GM19395 (cell line): ENCODE measurements at regions not wholly inside any gene's neighbourhood (a gene's known extent, or its start where the extent isn't known, plus 50 kb on each side); places are given as distances from the start of the nearest gene placed in this dataset.
"Not testable (repeated sequence)": the region's sequence is repeated elsewhere in the genome, so short reads cannot be mapped to it uniquely, and the experiment has no call there.

Experiments
- ATAC-seq: cut with Tn5 transposase; IDR thresholded peaks from one replicate; pipeline ENCODE4 v1.9.1; 2021; ENCODE audit warnings: mild to moderate bottlenecking, moderate library complexity; ENCODE audit not compliant: unreplicated experiment

DNA sequence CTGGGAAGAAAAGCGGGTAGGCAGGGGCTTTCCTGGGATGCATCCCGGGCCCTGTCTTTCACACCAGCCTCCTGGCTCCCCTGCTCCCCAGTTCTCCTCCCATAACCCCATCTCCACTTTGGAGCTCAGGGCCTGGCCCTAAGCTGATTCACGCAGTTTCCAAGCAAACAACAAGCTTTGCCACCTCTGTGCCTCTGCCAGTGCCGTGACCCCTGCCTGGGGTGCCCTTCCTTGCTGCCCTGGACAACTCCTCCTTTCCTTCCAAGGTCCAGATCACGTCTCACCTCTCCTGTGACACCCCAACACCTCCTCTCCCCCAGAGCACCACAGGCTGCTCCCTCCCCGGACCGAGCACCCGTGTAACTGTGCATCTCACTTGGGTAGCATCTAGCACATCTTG lies 184.5 kb downstream of the NPIPB11 start:
- not testable (repeated sequence) for ATAC-seq

DNA sequence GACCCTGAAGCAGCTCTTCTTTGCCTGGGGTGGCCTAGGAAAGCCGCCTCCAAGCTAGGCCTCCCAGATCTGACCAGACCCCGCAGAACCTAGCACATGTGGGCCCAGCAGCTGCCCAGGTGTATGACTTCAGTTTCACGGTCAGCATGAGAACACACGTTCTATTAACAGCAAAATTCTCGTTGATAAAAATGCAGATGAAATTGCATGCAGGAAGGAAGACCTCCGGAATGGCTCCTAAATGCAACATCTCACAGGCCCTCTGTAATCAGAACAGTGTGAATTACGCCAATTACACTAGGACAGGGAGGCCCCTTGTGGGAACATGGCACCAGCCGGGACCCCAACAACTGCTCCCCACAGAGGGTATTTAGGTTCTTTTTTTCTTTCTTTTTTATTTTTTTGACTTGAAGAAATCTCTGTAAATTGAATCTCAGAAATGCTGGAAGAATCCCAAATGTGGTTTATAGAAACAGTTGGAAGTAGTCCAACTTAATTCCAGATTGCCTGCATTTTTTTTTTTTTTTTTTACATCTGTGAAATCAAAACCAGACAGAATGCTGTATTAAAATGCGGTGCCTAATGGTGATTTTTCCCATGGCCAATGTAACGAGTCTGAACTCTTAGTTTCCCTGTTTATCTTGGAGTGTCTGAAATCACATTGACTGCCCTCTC lies 185.1 kb downstream of the NPIPB11 start:
- ATAC-seq: not testable (repeated sequence)

- not testable (repeated sequence) for ATAC-seq
Measured at GRCh38 chr16:29220647-29221191, 185.8 kb downstream of the NPIPB11 start.

DNA sequence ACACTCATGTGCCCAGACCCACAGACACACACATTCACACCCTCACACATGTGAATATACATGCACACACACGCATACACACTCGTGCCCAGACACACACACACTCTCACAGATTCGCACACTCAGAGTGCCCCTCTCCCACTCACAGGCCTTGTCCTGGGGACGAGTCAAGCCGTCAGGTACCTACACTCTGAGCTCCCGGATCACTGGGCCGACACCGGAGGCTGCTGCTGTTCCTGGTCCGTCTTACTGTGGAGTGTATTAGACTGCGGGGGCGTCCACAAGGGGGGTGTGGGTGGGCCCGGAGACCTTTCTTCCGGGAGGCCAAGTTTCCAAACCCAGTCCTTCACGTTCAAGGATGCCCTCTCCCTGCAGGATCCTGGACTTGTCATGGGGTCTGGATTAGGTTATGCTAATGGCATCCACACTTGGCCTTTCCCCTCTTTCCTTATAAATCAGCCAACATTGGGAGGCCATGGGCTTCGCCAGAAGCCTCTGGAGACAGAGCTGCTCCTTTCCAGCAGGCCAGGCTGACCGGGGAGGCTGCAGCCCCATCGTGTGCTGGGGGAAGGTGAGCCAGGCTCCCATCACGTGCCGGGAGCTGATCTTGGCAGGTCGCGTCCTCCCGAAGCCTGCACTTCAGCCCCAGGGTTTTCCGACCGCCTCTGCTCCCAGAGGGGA lies 186.4 kb downstream of the NPIPB11 start:
- not testable (repeated sequence) for ATAC-seq

- not testable (repeated sequence) for ATAC-seq
Measured at GRCh38 chr16:29219562-29219961, 186.9 kb downstream of the NPIPB11 start.

GRCh38 chr16:29218649-29219048 lies 187.9 kb downstream of the NPIPB11 start:
- not testable (repeated sequence) for ATAC-seq

GRCh38 chr16:29218171-29218570 lies 188.3 kb downstream of the NPIPB11 start:
- ATAC-seq: not testable (repeated sequence)

DNA sequence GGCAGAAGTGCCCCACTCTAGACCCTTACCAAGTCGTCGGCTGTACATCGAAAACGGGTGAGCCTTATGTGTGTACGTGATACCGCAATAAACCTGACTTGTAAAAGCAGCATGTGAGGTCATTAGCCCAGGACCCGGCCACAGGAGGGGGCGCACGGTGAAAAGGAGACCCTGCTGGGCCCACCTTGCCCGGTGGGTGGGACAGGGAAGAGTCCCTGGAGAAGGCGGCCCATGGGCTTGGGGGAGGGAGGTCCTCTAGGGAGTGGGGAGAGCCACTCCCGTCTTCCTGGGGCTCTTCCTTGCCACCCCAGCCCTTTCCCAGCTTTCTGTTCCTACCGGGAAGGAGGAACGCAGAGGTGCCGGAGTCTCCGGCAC lies 188.8 kb downstream of the NPIPB11 start:
- ATAC-seq: not testable (repeated sequence)

DNA sequence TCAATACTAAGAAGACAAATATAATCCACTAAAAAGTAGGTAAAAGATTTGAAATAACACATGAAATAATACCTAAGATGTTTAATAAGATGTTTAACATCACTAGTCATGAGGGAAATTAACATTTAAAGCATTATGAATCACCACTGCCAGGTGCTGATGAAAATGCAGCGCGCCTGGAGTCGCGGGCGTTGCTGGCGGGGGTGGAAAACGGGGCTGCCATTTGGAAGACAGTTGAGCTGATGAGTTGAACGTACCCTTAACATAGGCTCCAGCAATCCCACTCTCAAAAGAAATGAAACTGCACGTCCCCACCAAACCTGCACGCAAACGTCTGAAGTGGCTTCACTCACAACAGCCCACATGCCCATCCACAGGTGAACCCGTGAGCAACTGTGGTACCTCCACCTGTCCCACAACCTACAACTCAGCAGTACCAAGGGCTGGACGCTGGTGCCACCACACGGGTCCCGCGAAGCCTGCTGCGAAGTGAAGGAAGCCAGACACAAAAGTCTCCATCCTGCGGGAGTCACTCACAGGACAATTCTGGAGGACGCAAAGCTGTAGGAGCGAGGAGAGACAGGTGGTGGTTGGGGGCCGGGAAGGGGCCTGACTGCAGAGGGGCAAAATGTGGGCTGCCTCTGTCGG lies 189.3 kb downstream of the NPIPB11 start:
- not testable (repeated sequence) for ATAC-seq

GRCh38 chr16:29213770-29214169 lies 192.7 kb downstream of the NPIPB11 start:
- ATAC-seq: not testable (repeated sequence)

- not testable (repeated sequence) for ATAC-seq
Measured at GRCh38 chr16:29213251-29213650, 193.3 kb downstream of the NPIPB11 start.

GRCh38 chr16:29212084-29213027 lies 194.2 kb downstream of the NPIPB11 start:
- not testable (repeated sequence) for ATAC-seq

- not testable (repeated sequence) for ATAC-seq
Measured at GRCh38 chr16:29211456-29211855, 195.1 kb downstream of the NPIPB11 start.

DNA sequence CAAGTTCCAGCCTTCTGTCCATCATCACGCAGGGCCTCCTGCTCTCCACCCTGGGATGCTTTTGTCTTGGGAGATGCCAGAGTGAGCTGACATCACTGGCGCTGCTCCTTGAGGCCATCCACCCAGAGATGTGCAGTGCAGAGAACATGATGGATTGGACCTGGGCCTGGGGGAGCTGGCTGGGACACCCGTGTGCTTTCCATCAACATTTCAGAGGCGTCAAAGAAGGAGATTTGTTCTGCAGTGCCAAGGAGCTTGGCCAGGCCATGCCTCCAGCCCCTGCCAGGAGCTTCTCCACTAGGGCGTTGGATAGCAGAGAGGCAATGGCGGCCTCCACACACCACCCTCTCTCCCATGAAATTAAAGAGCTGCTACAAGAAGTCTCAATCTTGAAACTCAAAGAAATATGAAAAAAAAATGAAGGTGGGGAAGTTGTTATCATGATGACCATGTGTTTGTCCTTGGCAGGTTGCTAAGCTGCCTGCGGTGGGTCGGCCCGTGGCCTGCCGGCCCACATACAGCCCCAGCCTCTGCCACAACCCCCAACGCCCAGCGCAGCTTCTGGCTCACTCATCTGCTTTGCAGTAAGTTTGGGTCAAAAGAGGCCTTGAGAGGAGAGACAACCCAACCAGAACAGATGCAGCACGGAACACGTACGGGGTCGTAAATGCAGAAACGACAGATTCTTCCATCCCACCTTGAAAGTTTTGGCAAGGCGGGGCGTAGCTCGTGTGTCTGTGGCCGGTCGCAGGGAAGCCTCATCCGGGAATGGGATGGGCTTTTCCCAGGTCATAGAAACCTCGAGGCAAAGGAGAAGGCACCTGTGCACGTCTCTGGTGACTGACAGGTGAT lies 196.0 kb downstream of the NPIPB11 start:
- not testable (repeated sequence) for ATAC-seq

DNA sequence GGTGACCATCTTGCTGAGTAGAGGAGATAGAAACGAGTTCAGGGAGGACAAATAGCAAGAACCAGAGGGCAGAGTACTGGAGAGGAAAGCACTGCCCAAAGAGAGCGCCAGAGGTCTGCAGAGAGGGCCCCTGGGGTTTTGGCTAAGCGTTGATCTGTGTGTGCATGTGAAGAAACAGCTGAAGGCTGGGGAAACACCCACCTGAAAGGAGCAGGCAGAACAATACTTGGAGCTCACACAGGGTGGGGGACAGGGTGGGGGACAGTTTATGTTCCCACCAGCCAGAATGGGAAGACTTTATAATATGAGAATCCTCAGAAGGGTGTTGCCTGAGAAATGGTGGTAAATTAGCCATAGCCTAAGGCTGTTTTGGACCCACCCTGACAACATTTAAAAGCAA lies 200.4 kb downstream of the NPIPB11 start:
- ATAC-seq: not testable (repeated sequence)

DNA sequence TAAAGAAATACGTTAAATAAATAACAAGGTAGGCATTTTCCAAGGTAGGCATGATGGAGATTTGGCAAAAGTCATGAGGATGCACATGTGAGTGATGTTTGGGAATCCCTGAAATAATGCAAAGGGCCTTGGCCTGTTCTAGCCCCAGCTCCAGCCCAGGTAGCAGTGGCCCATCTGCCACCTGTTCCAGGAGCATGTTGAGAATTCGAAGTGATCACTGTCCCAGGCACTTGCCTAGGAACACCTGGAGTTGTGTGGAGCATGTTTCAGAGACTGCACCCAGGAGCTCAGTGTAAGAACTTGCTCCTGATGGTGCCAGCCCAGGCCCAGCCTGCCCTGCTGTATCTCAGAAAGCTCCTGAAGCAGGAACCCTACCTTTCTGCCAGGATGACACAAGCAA lies 201.4 kb downstream of the NPIPB11 start:
- not testable (repeated sequence) for ATAC-seq

GRCh38 chr16:29204806-29205135 lies 201.7 kb downstream of the NPIPB11 start:
- ATAC-seq: no peak

- ATAC-seq: not testable (repeated sequence)
Measured at GRCh38 chr16:29203933-29204805, 202.3 kb downstream of the NPIPB11 start.
